HepG2 (cell line): ENCODE measurements at regions not wholly inside any gene's neighbourhood (a gene's known extent, or its start where the extent isn't known, plus 50 kb on each side); places are given as distances from the start of the nearest gene placed in this dataset.

Experiments used
- ELF3 ChIP-seq: IDR thresholded peaks from 2 replicates; pipeline ENCODE4 v1.6.1; 2016; ENCODE audit warnings: missing genetic modification reagents, missing compliant biosample characterization
- JUND ChIP-seq: sonication (generic); formaldehyde crosslinking; IDR thresholded peaks from 2 replicates; pipeline ENCODE4 v1.8.0; 2022; ENCODE audit warnings: mild to moderate bottlenecking, missing genetic modification reagents
- NR2C2 ChIP-seq: sonication (generic); formaldehyde crosslinking; IDR thresholded peaks from 2 replicates; pipeline ENCODE4 v1.4.0; 2020; ENCODE audit warnings: missing genetic modification reagents, mild to moderate bottlenecking, moderate library complexity, borderline replicate concordance
- NR2F2 ChIP-seq: IDR thresholded peaks from 2 replicates; pipeline ENCODE4 v1.6.1; 2012; ENCODE audit warnings: low read depth, inconsistent platforms, borderline replicate concordance
- RAD21 ChIP-seq: fragments of 450-650 bp; formaldehyde crosslinking; IDR thresholded peaks from 2 replicates; pipeline ENCODE4 v1.5.0; 2020; ENCODE audit warnings: mild to moderate bottlenecking
- TEAD2 ChIP-seq: sonication (generic); formaldehyde crosslinking; IDR thresholded peaks from 2 replicates; pipeline ENCODE4 v1.9.0; 2021; ENCODE audit warnings: missing genetic modification reagents
- THAP7 ChIP-seq: sonication (generic); formaldehyde crosslinking; IDR thresholded peaks from 2 replicates; pipeline ENCODE4 v1.8.1; 2023; ENCODE audit warnings: mild to moderate bottlenecking, missing genetic modification reagents
- YEATS4 ChIP-seq: sonication (generic); formaldehyde crosslinking; IDR thresholded peaks from 2 replicates; pipeline ENCODE4 v1.4.0; 2020; ENCODE audit warnings: missing genetic modification reagents, borderline replicate concordance
- ZNF10 ChIP-seq: sonication (generic); formaldehyde crosslinking; IDR thresholded peaks from 2 replicates; pipeline ENCODE4 v1.4.0; 2020; ENCODE audit warnings: mild to moderate bottlenecking, low read depth, missing genetic modification reagents, borderline replicate concordance
- ZNF704 ChIP-seq: sonication (generic); formaldehyde crosslinking; IDR thresholded peaks from 2 replicates; pipeline ENCODE4 v1.8.1; 2023; ENCODE audit warnings: mild to moderate bottlenecking, inconsistent platforms, moderate library complexity, missing genetic modification reagents, borderline replicate concordance
- TF ChIP-seq, protein P1 (sequence below): sonication (generic); formaldehyde crosslinking; IDR thresholded peaks from 2 replicates; pipeline ENCODE4 v1.9.0; 2022; ENCODE audit warnings: low read depth, missing genetic modification reagents
- TF ChIP-seq, protein P2 (sequence below): sonication (generic); formaldehyde crosslinking; IDR thresholded peaks from 2 replicates; pipeline ENCODE4 v1.5.1; 2020; ENCODE audit warnings: missing genetic modification reagents, mild to moderate bottlenecking, borderline replicate concordance
- TF ChIP-seq, protein P3 (sequence below): sonication (generic); formaldehyde crosslinking; IDR thresholded peaks from 2 replicates; pipeline ENCODE4 v1.4.0; 2020; ENCODE audit warnings: missing genetic modification reagents, borderline replicate concordance
- TF ChIP-seq, protein P4 (sequence below): sonication (generic); formaldehyde crosslinking; IDR thresholded peaks from 2 replicates; pipeline ENCODE4 v1.5.0; 2020; ENCODE audit warnings: mild to moderate bottlenecking, missing genetic modification reagents, borderline replicate concordance

- TF ChIP-seq, protein P1, sequence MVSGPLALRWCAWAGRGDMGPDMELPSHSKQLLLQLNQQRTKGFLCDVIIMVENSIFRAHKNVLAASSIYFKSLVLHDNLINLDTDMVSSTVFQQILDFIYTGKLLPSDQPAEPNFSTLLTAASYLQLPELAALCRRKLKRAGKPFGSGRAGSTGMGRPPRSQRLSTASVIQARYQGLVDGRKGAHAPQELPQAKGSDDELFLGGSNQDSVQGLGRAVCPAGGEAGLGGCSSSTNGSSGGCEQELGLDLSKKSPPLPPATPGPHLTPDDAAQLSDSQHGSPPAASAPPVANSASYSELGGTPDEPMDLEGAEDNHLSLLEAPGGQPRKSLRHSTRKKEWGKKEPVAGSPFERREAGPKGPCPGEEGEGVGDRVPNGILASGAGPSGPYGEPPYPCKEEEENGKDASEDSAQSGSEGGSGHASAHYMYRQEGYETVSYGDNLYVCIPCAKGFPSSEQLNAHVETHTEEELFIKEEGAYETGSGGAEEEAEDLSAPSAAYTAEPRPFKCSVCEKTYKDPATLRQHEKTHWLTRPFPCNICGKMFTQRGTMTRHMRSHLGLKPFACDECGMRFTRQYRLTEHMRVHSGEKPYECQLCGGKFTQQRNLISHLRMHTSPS (CRISPR knock-in tag) = peak; percentile 52; the same call in 1 of the 2 replicates
- TF ChIP-seq YEATS4 (CRISPR knock-in tag) = peak; percentile 58
- TF ChIP-seq, protein P2, sequence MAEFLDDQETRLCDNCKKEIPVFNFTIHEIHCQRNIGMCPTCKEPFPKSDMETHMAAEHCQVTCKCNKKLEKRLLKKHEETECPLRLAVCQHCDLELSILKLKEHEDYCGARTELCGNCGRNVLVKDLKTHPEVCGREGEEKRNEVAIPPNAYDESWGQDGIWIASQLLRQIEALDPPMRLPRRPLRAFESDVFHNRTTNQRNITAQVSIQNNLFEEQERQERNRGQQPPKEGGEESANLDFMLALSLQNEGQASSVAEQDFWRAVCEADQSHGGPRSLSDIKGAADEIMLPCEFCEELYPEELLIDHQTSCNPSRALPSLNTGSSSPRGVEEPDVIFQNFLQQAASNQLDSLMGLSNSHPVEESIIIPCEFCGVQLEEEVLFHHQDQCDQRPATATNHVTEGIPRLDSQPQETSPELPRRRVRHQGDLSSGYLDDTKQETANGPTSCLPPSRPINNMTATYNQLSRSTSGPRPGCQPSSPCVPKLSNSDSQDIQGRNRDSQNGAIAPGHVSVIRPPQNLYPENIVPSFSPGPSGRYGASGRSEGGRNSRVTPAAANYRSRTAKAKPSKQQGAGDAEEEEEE = peak; percentile 18; the same call in 1 of the 2 replicates
- TF ChIP-seq, protein P3, sequence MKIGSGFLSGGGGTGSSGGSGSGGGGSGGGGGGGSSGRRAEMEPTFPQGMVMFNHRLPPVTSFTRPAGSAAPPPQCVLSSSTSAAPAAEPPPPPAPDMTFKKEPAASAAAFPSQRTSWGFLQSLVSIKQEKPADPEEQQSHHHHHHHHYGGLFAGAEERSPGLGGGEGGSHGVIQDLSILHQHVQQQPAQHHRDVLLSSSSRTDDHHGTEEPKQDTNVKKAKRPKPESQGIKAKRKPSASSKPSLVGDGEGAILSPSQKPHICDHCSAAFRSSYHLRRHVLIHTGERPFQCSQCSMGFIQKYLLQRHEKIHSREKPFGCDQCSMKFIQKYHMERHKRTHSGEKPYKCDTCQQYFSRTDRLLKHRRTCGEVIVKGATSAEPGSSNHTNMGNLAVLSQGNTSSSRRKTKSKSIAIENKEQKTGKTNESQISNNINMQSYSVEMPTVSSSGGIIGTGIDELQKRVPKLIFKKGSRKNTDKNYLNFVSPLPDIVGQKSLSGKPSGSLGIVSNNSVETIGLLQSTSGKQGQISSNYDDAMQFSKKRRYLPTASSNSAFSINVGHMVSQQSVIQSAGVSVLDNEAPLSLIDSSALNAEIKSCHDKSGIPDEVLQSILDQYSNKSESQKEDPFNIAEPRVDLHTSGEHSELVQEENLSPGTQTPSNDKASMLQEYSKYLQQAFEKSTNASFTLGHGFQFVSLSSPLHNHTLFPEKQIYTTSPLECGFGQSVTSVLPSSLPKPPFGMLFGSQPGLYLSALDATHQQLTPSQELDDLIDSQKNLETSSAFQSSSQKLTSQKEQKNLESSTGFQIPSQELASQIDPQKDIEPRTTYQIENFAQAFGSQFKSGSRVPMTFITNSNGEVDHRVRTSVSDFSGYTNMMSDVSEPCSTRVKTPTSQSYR (CRISPR knock-in tag) = peak; percentile 69; the same call in 1 of the 2 replicates
- peak; percentile 56 for TF ChIP-seq RAD21 (CRISPR knock-in tag)
- TF ChIP-seq JUND (CRISPR knock-in tag) = 0 out of 2 replicates have a peak, but pooled peaks have one; percentile 59
- peak; percentile 92 for TF ChIP-seq ELF3
- no peak for TF ChIP-seq TEAD2
- TF ChIP-seq ZNF10 (CRISPR knock-in tag) = no peak
- TF ChIP-seq NR2C2 (CRISPR knock-in tag) = peak; percentile 81
- TF ChIP-seq, protein P4, sequence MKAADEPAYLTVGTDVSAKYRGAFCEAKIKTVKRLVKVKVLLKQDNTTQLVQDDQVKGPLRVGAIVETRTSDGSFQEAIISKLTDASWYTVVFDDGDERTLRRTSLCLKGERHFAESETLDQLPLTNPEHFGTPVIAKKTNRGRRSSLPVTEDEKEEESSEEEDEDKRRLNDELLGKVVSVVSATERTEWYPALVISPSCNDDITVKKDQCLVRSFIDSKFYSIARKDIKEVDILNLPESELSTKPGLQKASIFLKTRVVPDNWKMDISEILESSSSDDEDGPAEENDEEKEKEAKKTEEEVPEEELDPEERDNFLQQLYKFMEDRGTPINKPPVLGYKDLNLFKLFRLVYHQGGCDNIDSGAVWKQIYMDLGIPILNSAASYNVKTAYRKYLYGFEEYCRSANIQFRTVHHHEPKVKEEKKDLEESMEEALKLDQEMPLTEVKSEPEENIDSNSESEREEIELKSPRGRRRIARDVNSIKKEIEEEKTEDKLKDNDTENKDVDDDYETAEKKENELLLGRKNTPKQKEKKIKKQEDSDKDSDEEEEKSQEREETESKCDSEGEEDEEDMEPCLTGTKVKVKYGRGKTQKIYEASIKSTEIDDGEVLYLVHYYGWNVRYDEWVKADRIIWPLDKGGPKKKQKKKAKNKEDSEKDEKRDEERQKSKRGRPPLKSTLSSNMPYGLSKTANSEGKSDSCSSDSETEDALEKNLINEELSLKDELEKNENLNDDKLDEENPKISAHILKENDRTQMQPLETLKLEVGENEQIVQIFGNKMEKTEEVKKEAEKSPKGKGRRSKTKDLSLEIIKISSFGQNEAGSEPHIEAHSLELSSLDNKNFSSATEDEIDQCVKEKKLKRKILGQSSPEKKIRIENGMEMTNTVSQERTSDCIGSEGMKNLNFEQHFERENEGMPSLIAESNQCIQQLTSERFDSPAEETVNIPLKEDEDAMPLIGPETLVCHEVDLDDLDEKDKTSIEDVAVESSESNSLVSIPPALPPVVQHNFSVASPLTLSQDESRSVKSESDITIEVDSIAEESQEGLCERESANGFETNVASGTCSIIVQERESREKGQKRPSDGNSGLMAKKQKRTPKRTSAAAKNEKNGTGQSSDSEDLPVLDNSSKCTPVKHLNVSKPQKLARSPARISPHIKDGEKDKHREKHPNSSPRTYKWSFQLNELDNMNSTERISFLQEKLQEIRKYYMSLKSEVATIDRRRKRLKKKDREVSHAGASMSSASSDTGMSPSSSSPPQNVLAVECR = peak; percentile 63; the same call in 1 of the 2 replicates
- peak; percentile 83 for TF ChIP-seq NR2F2
- peak; percentile 20; the same call in 1 of the 2 replicates for TF ChIP-seq ZNF704 (CRISPR knock-in tag)
- TF ChIP-seq THAP7 (CRISPR knock-in tag) = no peak; the same call in 1 of the 2 replicates
Measured at GRCh38 chr20:53800883-53801604, 207.4 kb upstream of the ZNF217 start (continued).
